ENCODE measurements at regions not wholly inside any gene's neighbourhood (a gene's known extent, or its start where the extent isn't known, plus 50 kb on each side); places are given as distances from the start of the nearest gene placed in this dataset.

GRCh38 chr5:54882841-54883240 is 102.6 kb downstream of the ESM1 start:
- TF ChIP-seq EZH2phosphoT487 (IDR thresholded peaks at IDR 0.05; ENCODE audit: borderline replicate concordance) (no peak), CTCF (conservative IDR thresholded peaks at IDR 0.05; ENCODE audit: low read length) (no peak)

All from Loucy (cell line).